HG03442 (cell line): ENCODE measurements at regions not wholly inside any gene's neighbourhood (a gene's known extent, or its start where the extent isn't known, plus 50 kb on each side); places are given as distances from the start of the nearest gene placed in this dataset.

ENCODE experiments used
- ATAC-seq: cut with Tn5 transposase; IDR thresholded peaks from one replicate; pipeline ENCODE4 v1.9.1; 2021; ENCODE audit warnings: mild to moderate bottlenecking, moderate library complexity; ENCODE audit not compliant: unreplicated experiment

GRCh38 chr4:108236264-108236663, 67.5 kb upstream of the LEF1 start:
- no peak for ATAC-seq

GRCh38 chr4:108227923-108228322, 59.2 kb upstream of the LEF1 start:
- ATAC-seq: no peak

- no peak for ATAC-seq
These were observed 55.9 kb upstream of the LEF1 start for GRCh38 chr4:108224611-108225053.

- ATAC-seq: no peak
These were observed 54.6 kb upstream of the LEF1 start for GRCh38 chr4:108223313-108223712.

GRCh38 chr4:108219998-108220397, 51.3 kb upstream of the LEF1 start:
- no peak for ATAC-seq
